ENCODE measurements at regions not wholly inside any gene's neighbourhood (a gene's known extent, or its start where the extent isn't known, plus 50 kb on each side); places are given as distances from the start of the nearest gene placed in this dataset.

- TF ChIP-seq, protein P1, sequence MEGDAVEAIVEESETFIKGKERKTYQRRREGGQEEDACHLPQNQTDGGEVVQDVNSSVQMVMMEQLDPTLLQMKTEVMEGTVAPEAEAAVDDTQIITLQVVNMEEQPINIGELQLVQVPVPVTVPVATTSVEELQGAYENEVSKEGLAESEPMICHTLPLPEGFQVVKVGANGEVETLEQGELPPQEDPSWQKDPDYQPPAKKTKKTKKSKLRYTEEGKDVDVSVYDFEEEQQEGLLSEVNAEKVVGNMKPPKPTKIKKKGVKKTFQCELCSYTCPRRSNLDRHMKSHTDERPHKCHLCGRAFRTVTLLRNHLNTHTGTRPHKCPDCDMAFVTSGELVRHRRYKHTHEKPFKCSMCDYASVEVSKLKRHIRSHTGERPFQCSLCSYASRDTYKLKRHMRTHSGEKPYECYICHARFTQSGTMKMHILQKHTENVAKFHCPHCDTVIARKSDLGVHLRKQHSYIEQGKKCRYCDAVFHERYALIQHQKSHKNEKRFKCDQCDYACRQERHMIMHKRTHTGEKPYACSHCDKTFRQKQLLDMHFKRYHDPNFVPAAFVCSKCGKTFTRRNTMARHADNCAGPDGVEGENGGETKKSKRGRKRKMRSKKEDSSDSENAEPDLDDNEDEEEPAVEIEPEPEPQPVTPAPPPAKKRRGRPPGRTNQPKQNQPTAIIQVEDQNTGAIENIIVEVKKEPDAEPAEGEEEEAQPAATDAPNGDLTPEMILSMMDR (IDR thresholded peaks at IDR 0.05) = no peak
- no peak for TF ChIP-seq POLR2A (IDR thresholded peaks at IDR 0.05)
- no peak for TF ChIP-seq POLR2AphosphoS5 (IDR thresholded peaks at IDR 0.05)
- no peak for TF ChIP-seq EP300 (IDR thresholded peaks at IDR 0.05)
These were observed 84.3 kb upstream of the MELK start for GRCh38 chr9:36488389-36488756.
